ENCODE measurements at regions not wholly inside any gene's neighbourhood (a gene's known extent, or its start where the extent isn't known, plus 50 kb on each side); places are given as distances from the start of the nearest gene placed in this dataset.
"Not testable (repeated sequence)": the region's sequence is repeated elsewhere in the genome, so short reads cannot be mapped to it uniquely, and the experiment has no call there.

DNA sequence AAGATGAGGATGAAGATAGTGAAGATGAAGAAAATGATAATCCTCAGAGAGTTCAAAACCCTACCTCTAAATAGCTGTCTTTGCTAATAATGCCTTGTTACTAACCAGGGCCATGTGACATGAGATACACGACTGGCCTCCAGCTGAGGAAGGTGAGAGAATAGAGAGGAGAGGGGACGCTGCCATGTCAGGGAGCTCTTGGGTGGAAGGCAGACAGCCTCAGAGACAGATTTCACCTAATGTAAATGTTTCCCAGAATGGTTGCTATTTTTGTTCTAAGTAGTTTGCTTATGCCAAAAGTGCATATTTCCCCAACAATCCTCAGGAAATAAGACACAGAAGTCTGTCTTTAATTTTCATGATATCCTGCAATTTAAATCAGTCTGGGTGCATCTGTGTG, 138.4 kb downstream of the ELOVL4 start:
- Histone ChIP-seq H3K4me1 (no peaks in the 10 kb centered on the region), H3K36me3 (no peaks in the 10 kb centered on the region), H3K9me3 (no peaks in the 10 kb centered on the region), H3K27me3 (no peaks in the 10 kb centered on the region), H3K4me3 (no peak overlapping the region), H3K27ac (no peak overlapping the region)
- TF ChIP-seq, protein P1, sequence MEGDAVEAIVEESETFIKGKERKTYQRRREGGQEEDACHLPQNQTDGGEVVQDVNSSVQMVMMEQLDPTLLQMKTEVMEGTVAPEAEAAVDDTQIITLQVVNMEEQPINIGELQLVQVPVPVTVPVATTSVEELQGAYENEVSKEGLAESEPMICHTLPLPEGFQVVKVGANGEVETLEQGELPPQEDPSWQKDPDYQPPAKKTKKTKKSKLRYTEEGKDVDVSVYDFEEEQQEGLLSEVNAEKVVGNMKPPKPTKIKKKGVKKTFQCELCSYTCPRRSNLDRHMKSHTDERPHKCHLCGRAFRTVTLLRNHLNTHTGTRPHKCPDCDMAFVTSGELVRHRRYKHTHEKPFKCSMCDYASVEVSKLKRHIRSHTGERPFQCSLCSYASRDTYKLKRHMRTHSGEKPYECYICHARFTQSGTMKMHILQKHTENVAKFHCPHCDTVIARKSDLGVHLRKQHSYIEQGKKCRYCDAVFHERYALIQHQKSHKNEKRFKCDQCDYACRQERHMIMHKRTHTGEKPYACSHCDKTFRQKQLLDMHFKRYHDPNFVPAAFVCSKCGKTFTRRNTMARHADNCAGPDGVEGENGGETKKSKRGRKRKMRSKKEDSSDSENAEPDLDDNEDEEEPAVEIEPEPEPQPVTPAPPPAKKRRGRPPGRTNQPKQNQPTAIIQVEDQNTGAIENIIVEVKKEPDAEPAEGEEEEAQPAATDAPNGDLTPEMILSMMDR (IDR thresholded peaks at IDR 0.05), result no peak
- DNase-seq (ENCODE audit: low spot score), result no peak

DNA sequence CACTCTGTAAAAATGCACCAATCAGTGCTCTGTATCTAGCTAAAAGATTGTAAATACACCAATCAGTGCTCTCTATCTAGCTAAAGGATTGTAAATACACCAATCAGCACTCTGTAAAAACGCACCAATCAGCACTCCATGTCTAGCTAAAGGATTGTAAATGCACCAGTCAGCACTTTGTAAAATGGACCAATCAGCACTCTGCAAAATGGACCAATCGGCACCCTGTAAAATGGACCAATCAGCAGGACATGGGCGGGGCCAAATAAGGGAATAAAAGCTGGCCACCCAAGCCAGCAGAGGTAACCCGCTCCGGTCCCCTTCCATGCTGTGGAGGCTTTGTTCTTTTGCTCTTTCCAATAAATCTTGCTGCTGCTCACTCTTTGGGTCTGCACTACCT, 140.7 kb downstream of the ELOVL4 start:
- H3K36me3 ChIP-seq; H3K27ac ChIP-seq; H3K4me1 ChIP-seq; H3K9me3 ChIP-seq; DNase-seq (ENCODE audit: low spot score); H3K4me3 ChIP-seq; H3K27me3 ChIP-seq: not testable (repeated sequence)

DNA sequence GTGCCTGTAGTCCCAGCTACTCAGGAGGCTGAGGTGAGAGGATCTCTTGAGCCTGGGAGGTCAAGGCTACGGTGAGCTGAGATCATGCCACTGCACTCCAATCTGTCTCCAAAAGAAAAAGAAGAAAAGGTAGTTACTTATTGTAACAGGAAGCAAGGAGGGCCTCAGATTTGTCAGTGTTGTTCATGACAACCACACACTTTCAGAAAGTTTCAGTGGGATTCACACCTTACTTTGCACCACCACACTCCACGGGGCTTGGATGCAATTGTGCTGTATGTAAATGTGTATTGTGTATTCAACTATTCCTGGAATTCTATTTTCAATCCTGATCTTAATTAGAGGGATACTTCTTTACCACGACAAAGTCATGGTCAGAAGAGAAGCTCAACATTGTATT, 142.6 kb downstream of the ELOVL4 start:
- Histone ChIP-seq H3K27me3 (no peaks in the 10 kb centered on the region), H3K27ac (no peak overlapping the region), H3K36me3 (no peaks in the 10 kb centered on the region), H3K4me3 (no peak overlapping the region), H3K9me3 (no peaks in the 10 kb centered on the region), H3K4me1 (no peaks in the 10 kb centered on the region)
- TF ChIP-seq, protein P1 (IDR thresholded peaks at IDR 0.05), result no peak
- no peak for DNase-seq (ENCODE audit: low spot score)

DNA sequence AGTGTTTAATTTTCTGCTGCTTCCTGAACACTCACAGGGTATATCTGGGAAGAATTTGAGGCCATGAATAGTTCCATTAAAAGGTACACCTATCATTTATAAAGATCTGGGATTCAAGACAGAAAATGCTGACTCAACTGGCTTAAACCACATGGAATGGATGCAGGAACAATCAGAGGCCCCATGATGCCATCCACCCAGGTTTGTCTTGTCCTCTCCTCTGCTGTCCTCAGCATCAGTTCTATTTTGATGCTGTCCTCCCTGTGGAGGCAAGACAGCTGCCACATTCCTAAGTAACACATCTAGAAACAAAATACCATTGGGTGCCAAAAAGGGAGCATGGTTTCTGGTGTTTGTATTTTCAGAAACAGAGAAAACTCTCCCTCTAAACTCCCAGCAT, 143.4 kb downstream of the ELOVL4 start:
- no peaks in the 10 kb centered on the region for H3K36me3 ChIP-seq
- H3K4me1 ChIP-seq, result no peaks in the 10 kb centered on the region
- no peaks in the 10 kb centered on the region for H3K27me3 ChIP-seq
- H3K9me3 ChIP-seq, result no peaks in the 10 kb centered on the region
- no peak overlapping the region for H3K4me3 ChIP-seq
- TF ChIP-seq, protein P1 (IDR thresholded peaks at IDR 0.05), result no peak
- H3K27ac ChIP-seq, result no peak overlapping the region
- DNase-seq (ENCODE audit: low spot score), result no peak

DNA sequence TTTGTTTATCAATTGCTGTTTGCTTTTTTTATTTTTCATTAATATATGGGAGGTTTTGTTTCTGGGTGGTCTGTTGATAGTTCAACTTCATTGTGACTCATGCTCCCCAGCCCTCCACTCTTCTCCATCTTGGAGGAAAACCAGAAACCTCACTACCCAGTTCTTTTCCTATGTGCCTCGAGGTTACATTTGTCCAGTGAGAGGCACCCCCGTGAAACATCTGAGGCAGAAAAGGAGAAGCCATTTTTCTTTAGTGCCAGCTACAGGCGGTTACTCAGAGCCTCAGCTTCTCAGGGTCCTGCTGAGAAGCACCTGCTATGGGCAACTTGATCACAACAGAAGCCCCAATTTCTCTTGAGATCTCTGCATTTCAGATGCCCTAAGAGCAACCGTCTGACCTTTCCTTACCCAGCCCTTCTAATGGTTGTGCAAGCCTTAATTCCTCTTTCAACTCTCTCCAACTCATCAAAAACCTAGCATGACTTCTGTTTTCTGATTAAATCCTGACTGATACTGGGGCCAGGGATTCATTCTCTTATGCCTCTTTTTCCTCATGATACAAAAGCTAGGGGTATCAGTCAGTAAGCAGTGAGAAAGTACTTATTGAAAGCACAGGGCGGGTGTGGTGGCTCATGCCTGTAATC, 144.6 kb downstream of the ELOVL4 start:
- H3K4me1 ChIP-seq, result no peaks in the 10 kb centered on the region
- H3K27me3 ChIP-seq, result no peaks in the 10 kb centered on the region
- H3K36me3 ChIP-seq, result no peaks in the 10 kb centered on the region
- TF ChIP-seq, protein P1 (IDR thresholded peaks at IDR 0.05), result no peak
- no peak overlapping the region for H3K27ac ChIP-seq
- no peaks in the 10 kb centered on the region for H3K9me3 ChIP-seq
- no peak for DNase-seq (ENCODE audit: low spot score)
- no peak overlapping the region for H3K4me3 ChIP-seq

DNA sequence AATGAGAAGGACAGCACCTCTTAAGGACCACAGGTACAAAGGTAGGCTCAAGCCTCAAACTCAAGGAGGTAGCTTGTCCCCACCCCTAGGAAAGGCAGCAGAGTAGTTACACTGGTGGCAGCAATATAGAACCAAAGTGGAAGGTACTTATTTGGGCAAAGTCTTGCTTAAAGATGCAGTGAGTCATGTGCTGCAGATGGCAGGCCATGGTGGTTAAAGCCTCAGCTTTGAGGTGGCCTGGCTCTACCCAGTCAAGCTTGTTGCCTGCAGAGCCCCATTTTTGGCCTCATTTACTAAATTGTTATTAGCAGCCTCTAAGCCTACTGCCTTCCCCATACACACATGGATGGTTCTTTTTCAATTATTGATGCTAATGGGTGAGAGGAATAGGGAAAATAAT, 146.0 kb downstream of the ELOVL4 start:
- no peak overlapping the region for H3K4me3 ChIP-seq
- DNase-seq (ENCODE audit: low spot score), result no peak
- TF ChIP-seq, protein P1 (IDR thresholded peaks at IDR 0.05), result no peak

More for the DNA sequence above, 146.0 kb downstream of the ELOVL4 start:
- Histone ChIP-seq H3K4me1 (no peaks in the 10 kb centered on the region), H3K36me3 (no peaks in the 10 kb centered on the region), H3K27me3 (no peaks in the 10 kb centered on the region), H3K9me3 (no peaks in the 10 kb centered on the region), H3K27ac (no peak overlapping the region)

Measured in right atrium auricular region (tissue), 2 donors.